Naive B cell (primary cell): ENCODE measurements at regions not wholly inside any gene's neighbourhood (a gene's known extent, or its start where the extent isn't known, plus 50 kb on each side); places are given as distances from the start of the nearest gene placed in this dataset.

Source experiments
- ATAC-seq, 2 donors: fragments of 150-1000 bp; cut with Tn5 transposase; 2 replicates each; pipeline ENCODE4 v1.10.0; 2021; ENCODE audit warnings: low read depth in 2 of 2, mild to moderate bottlenecking in 2 of 2, moderate library complexity in 2 of 2
- DNase-seq: peaks from one replicate; pipeline ENCODE4 v3.0.0; 2022
- H3K27ac Mint-ChIP-seq, 6 donors: one replicate each; pipeline ENCODE4 v1.8.0; 2020 to 2022; ENCODE audit warnings: mild to moderate bottlenecking in 6 of 6, mixed read lengths in 6 of 6, moderate library complexity in 5 of 6, inconsistent platforms in 2 of 6
- H3K27me3 Mint-ChIP-seq, 3 donors: one replicate each; pipeline ENCODE4 v1.8.0; 2021 to 2022; ENCODE audit warnings: mixed read lengths in 3 of 3, mild to moderate bottlenecking in 1 of 3
- H3K36me3 Mint-ChIP-seq, 2 donors: one replicate each; pipeline ENCODE4 v1.8.0; 2020 to 2022; ENCODE audit warnings: mixed read lengths in 2 of 2, inconsistent platforms in 1 of 2, mild to moderate bottlenecking in 1 of 2
- H3K4me1 Mint-ChIP-seq, 3 donors: one replicate each; pipeline ENCODE4 v1.8.0; 2020 to 2022; ENCODE audit warnings: mixed read lengths in 3 of 3, inconsistent platforms in 1 of 3, mild to moderate bottlenecking in 1 of 3, moderate library complexity in 1 of 3
- H3K4me3 Mint-ChIP-seq, 8 donors: one replicate each; pipeline ENCODE4 v1.8.0; 2020 to 2022; ENCODE audit warnings: mild to moderate bottlenecking in 8 of 8, mixed read lengths in 8 of 8, moderate library complexity in 8 of 8, inconsistent platforms in 2 of 8
- H3K9me3 Mint-ChIP-seq, 7 donors: one replicate each; pipeline ENCODE4 v1.8.0; 2020 to 2022; ENCODE audit warnings: mixed read lengths in 7 of 7, mild to moderate bottlenecking in 5 of 7, inconsistent platforms in 2 of 7, moderate library complexity in 1 of 7

- no peak overlapping the region for H3K27ac Mint-ChIP-seq
- DNase-seq, result no peak
- no peaks in the 10 kb centered on the region for H3K27me3 Mint-ChIP-seq
- no peak overlapping the region for H3K4me3 Mint-ChIP-seq
- peaks cover 0 to 6% (median 3%) of the 10 kb centered on the region in 7 donors for H3K9me3 Mint-ChIP-seq
- H3K4me1 Mint-ChIP-seq, result no peaks in the 10 kb centered on the region
- no peaks in the 10 kb centered on the region for H3K36me3 Mint-ChIP-seq
- ATAC-seq, result no peak
Measured at GRCh38 chr4:35464964-35465528, 779.3 kb downstream of the ARAP2 start.

GRCh38 chr4:35491093-35491492 is 753.2 kb downstream of the ARAP2 start:
- ATAC-seq, result no peak
- Mint-ChIP-seq H3K4me1 (no peaks in the 10 kb centered on the region), H3K36me3 (no peaks in the 10 kb centered on the region), H3K9me3 (peaks cover 0 to 3% (median 0%) of the 10 kb centered on the region in 7 donors), H3K27ac (no peak overlapping the region), H3K27me3 (no peaks in the 10 kb centered on the region), H3K4me3 (no peak overlapping the region)
- DNase-seq, result no peak

GRCh38 chr4:35493977-35494376 is 750.3 kb downstream of the ARAP2 start:
- Mint-ChIP-seq H3K4me3 (no peak overlapping the region), H3K9me3 (peaks cover 0 to 3% (median 0%) of the 10 kb centered on the region in 7 donors), H3K27ac (no peak overlapping the region), H3K27me3 (no peaks in the 10 kb centered on the region), H3K36me3 (no peaks in the 10 kb centered on the region), H3K4me1 (no peaks in the 10 kb centered on the region)
- ATAC-seq (no peak), DNase-seq (no peak)

GRCh38 chr4:35494955-35495354 is 749.4 kb downstream of the ARAP2 start:
- Mint-ChIP-seq H3K4me1 (no peaks in the 10 kb centered on the region), H3K4me3 (no peak overlapping the region), H3K27ac (no peak overlapping the region), H3K9me3 (peaks cover 0 to 3% (median 0%) of the 10 kb centered on the region in 7 donors), H3K27me3 (no peaks in the 10 kb centered on the region), H3K36me3 (no peaks in the 10 kb centered on the region)
- DNase-seq (no peak), ATAC-seq (no peak)

- Mint-ChIP-seq H3K27ac (no peak overlapping the region), H3K36me3 (no peaks in the 10 kb centered on the region), H3K27me3 (no peaks in the 10 kb centered on the region), H3K9me3 (peaks cover 0 to 4% (median 0%) of the 10 kb centered on the region in 7 donors), H3K4me3 (no peak overlapping the region), H3K4me1 (no peaks in the 10 kb centered on the region)
- ATAC-seq, result no peak
- no peak for DNase-seq
Measured at GRCh38 chr4:35500812-35501211, 743.5 kb downstream of the ARAP2 start.

GRCh38 chr4:35503435-35503834 is 740.9 kb downstream of the ARAP2 start:
- no peaks in the 10 kb centered on the region for H3K4me1 Mint-ChIP-seq
- H3K4me3 Mint-ChIP-seq, result no peak overlapping the region
- H3K27ac Mint-ChIP-seq, result no peak overlapping the region
- no peak for ATAC-seq
- no peaks in the 10 kb centered on the region for H3K36me3 Mint-ChIP-seq
- H3K27me3 Mint-ChIP-seq, result no peaks in the 10 kb centered on the region
- DNase-seq, result no peak
- H3K9me3 Mint-ChIP-seq, result peaks cover 0 to 4% (median 0%) of the 10 kb centered on the region in 7 donors

GRCh38 chr4:35506161-35506560 is 738.2 kb downstream of the ARAP2 start:
- H3K27ac Mint-ChIP-seq, result no peak overlapping the region
- no peaks in the 10 kb centered on the region for H3K4me1 Mint-ChIP-seq
- peaks cover 0 to 4% (median 0%) of the 10 kb centered on the region in 7 donors for H3K9me3 Mint-ChIP-seq
- no peak for ATAC-seq
- no peak overlapping the region for H3K4me3 Mint-ChIP-seq
- DNase-seq, result no peak
- H3K36me3 Mint-ChIP-seq, result no peaks in the 10 kb centered on the region
- H3K27me3 Mint-ChIP-seq, result no peaks in the 10 kb centered on the region

- Mint-ChIP-seq H3K4me3 (no peak overlapping the region), H3K36me3 (no peaks in the 10 kb centered on the region), H3K4me1 (no peaks in the 10 kb centered on the region), H3K27ac (no peak overlapping the region), H3K9me3 (peaks cover 0 to 3% (median 0%) of the 10 kb centered on the region in 7 donors), H3K27me3 (no peaks in the 10 kb centered on the region)
- no peak for DNase-seq
- ATAC-seq, result no peak
Measured at GRCh38 chr4:35511851-35512250, 732.5 kb downstream of the ARAP2 start.

- peaks cover 0 to 4% (median 0%) of the 10 kb centered on the region in 7 donors for H3K9me3 Mint-ChIP-seq
- H3K4me3 Mint-ChIP-seq, result no peak overlapping the region
- no peak for DNase-seq
- no peak for ATAC-seq
- no peaks in the 10 kb centered on the region for H3K27me3 Mint-ChIP-seq
- H3K36me3 Mint-ChIP-seq, result no peaks in the 10 kb centered on the region
- no peak overlapping the region for H3K27ac Mint-ChIP-seq
- no peaks in the 10 kb centered on the region for H3K4me1 Mint-ChIP-seq
Measured at GRCh38 chr4:35516102-35516501, 728.2 kb downstream of the ARAP2 start.

GRCh38 chr4:35520059-35520458 is 724.3 kb downstream of the ARAP2 start:
- no peaks in the 10 kb centered on the region for H3K36me3 Mint-ChIP-seq
- peaks cover 0 to 4% (median 0%) of the 10 kb centered on the region in 7 donors for H3K9me3 Mint-ChIP-seq
- no peak overlapping the region for H3K4me3 Mint-ChIP-seq
- DNase-seq (no peak), ATAC-seq (no peak)
- H3K27ac Mint-ChIP-seq, result no peak overlapping the region
- no peaks in the 10 kb centered on the region for H3K27me3 Mint-ChIP-seq
- H3K4me1 Mint-ChIP-seq, result no peaks in the 10 kb centered on the region

GRCh38 chr4:35521682-35522081 is 722.6 kb downstream of the ARAP2 start:
- Mint-ChIP-seq H3K36me3 (no peaks in the 10 kb centered on the region), H3K27ac (no peak overlapping the region), H3K27me3 (no peaks in the 10 kb centered on the region), H3K4me1 (no peaks in the 10 kb centered on the region), H3K4me3 (no peak overlapping the region), H3K9me3 (peaks cover 0 to 4% (median 0%) of the 10 kb centered on the region in 7 donors)
- ATAC-seq (no peak), DNase-seq (no peak)

GRCh38 chr4:35525192-35525978 is 718.9 kb downstream of the ARAP2 start:
- H3K4me3 Mint-ChIP-seq, result peak overlapping the region in 1 of 8 donors; percentile 18
- no peaks in the 10 kb centered on the region for H3K27me3 Mint-ChIP-seq
- H3K27ac Mint-ChIP-seq, result no peak overlapping the region
- ATAC-seq (no peak), DNase-seq (no peak)
- peaks cover 0 to 4% (median 0%) of the 10 kb centered on the region in 7 donors for H3K9me3 Mint-ChIP-seq
- no peaks in the 10 kb centered on the region for H3K4me1 Mint-ChIP-seq
- no peaks in the 10 kb centered on the region for H3K36me3 Mint-ChIP-seq

GRCh38 chr4:35526456-35526855 is 717.9 kb downstream of the ARAP2 start:
- no peaks in the 10 kb centered on the region for H3K4me1 Mint-ChIP-seq
- H3K27me3 Mint-ChIP-seq, result no peaks in the 10 kb centered on the region
- no peak for DNase-seq
- H3K9me3 Mint-ChIP-seq, result peaks cover 0 to 2% (median 0%) of the 10 kb centered on the region in 7 donors
- no peaks in the 10 kb centered on the region for H3K36me3 Mint-ChIP-seq
- H3K4me3 Mint-ChIP-seq, result no peak overlapping the region
- H3K27ac Mint-ChIP-seq, result no peak overlapping the region
- ATAC-seq, result no peak

GRCh38 chr4:35534962-35535361 is 709.4 kb downstream of the ARAP2 start:
- H3K27me3 Mint-ChIP-seq, result no peaks in the 10 kb centered on the region
- H3K9me3 Mint-ChIP-seq, result no peaks in the 10 kb centered on the region
- ATAC-seq (no peak), DNase-seq (no peak)
- no peak overlapping the region for H3K27ac Mint-ChIP-seq
- H3K4me3 Mint-ChIP-seq, result no peak overlapping the region
- no peaks in the 10 kb centered on the region for H3K4me1 Mint-ChIP-seq
- no peaks in the 10 kb centered on the region for H3K36me3 Mint-ChIP-seq
